Activated CD4-positive, alpha-beta T cell treated with anti-CD3 and anti-CD28 coated beads for 4 hours (primary cell): ENCODE measurements at regions not wholly inside any gene's neighbourhood (a gene's known extent, or its start where the extent isn't known, plus 50 kb on each side); places are given as distances from the start of the nearest gene placed in this dataset.

ENCODE experiments used
- DNase-seq, 2 donors: peaks; one replicate each; pipeline ENCODE4 v3.0.0-alpha.2; 2020

- DNase-seq: no peak
These were observed 310.9 kb downstream of the PSAT1 start for GRCh38 chr9:78607853-78608252.

DNA sequence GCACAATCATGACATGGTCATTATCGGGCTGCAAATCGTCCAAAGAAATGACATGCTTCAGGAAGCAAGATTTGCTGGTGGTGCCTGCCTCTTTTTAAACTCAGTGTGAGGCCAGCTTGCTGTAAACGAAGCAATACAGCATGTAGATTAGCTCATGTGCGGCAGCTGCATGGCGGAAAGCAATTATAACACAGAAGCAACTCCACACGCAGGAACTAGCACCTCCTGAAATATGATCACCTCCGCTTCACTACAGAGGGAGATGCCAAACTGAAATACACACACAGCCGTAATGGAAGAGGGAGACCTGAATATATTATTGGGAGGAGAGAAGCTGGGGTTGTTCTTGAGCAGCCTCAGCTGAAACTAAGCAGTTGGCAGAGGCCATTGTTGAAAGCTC is 312.5 kb downstream of the PSAT1 start:
- no peak for DNase-seq

DNA sequence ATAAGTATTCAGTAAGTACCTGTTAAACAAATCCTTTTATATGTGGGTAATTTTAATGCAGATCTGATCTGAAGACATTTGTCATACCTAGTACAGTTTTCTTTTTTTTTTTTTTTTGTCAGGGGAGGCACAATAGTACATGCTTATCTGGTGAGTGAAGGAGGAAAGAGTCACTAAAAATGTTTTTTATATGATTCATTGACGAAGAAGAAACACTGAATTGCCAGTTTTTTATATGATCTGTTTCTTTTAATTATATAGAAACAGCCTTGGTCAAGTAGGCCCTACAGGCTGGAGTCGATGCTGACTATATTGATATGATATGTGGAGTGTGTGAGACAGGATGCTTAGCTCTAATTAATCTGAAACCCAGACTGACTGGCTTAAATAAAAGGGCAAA is 315.2 kb downstream of the PSAT1 start:
- no peak for DNase-seq

DNA sequence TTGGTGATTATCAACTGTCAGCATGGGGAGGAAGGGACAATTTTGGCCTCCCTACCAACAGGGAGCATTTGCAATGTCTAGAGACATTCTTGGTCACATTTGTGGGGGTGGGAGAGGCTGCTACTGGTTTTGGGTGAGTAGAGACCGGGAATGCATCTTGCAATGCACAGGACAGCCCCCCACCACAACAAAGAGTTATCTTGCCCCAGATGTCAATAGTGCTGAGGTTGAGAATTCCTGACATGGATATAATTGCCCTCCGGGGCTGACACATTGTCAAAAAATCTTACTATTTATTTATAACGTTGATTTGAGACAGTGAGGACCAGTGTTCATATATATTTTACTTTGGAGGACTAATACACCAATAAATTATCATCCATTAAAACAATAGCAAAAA is 316.1 kb downstream of the PSAT1 start:
- DNase-seq: no peak

DNA sequence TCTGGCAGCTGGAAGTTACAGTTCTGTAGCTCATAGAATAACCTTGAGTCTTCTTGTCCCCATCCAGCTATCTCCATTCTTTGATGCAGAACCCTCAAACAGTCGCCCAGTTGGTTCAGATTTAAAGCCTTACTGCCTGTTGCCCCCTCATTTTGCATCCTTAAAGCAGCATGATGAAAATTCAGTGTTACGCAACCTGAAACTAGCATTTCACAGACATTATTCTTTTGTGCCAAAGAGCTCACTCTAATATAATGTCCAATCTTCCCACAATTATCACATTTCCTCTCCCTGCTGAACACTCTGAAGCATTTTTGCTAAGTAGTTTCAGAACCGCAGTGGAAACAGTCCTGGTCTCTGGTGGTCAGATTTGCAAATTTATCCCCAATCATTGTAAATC is 318.0 kb downstream of the PSAT1 start:
- DNase-seq: no peak

- DNase-seq: no peak
These were observed 318.4 kb downstream of the PSAT1 start for GRCh38 chr9:78615372-78615771.

DNA sequence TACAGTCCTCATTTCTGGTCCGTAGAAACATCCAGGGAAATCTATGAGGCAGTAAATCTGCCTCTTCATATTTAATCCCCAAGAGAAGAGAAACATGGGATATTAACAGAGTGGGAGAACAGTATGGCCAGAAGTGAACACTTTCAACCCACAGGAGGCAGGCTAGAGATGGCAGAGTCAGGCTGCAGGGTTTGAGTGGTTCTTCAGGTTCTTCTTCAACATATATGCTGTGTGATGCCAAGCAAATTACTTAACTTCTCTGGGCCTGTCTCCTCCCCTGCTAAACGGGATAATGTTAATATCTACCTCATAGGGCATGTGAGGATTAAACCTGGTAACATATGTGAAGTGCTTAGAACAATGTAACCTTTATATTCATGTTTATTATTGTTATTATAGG is 321.8 kb downstream of the PSAT1 start:
- no peak for DNase-seq

DNA sequence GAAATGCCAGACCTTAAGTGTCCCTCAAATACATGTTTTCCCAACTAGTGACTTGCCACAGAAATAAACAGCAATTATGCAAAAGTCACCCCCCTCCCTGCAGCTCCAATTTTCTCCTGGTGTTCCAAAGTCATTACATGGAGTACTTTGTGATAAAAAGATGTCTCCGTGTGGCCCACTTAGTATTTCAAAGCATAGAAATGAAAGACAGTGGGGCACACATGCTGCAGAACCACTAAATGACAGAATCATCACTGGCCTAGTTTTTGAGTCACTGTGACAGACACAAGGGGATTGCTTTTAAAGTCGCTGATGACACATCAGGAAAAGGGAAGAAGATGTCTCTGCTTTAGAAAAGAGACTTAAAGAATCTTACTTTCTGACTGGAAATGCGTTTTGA is 323.4 kb downstream of the PSAT1 start:
- DNase-seq: no peak

DNA sequence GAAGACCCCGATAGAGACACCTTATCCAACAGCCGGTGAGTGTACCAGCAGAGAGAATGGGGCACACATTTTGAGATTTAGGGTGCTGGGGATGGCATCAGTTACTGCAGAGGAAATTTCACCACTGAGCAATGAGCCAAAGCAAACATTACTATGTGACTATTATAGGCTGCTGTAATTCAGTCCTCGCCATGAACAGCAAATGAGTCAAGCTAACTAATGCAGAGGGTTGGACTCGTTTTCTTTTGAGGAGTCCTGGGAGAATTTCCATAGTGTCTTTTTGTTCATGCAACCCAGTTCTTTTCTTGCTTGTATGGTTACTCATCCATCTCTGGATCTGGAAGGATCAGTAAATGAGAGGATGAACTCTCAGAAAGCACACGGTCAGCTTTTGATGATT is 323.8 kb downstream of the PSAT1 start:
- DNase-seq: no peak

DNA sequence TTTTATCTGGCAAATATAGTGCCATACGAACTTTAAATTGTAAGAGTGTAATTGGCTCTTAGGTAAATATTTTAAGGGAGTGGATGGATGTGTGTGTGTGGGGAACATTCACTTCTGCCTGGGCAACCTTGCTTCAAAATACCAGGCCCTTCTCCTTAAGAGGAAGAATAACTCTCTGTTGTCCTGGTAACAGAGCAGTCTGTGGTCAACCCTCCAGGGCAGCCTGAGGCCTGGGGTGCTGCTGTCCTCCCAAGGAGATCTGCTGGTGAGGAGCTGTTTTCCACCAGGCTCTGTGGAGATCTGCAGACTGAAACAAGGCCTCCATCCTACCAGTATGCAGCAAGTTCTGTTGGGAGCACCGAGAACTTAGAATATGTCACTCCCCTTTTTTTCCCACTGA is 325.2 kb downstream of the PSAT1 start:
- DNase-seq: no peak

DNA sequence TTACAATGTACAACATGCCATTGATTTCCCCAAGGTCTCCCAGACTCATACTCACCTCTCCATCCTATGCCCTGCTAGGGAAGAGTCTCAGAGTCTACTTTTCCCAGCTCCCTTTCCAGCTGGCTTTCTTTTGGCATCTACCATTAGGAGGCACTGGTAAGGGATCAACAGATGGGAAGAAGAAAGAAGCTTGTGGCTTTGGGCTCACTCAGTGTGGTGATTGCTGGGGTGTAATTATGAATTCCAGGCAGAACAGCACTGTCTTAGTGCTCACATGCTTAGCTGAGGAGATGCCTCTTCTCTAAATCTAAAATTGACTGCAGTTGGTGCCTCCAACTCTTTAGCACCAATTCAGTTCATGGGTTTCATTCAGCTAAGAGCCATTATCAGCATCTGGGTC is 330.0 kb downstream of the PSAT1 start:
- no peak for DNase-seq

DNA sequence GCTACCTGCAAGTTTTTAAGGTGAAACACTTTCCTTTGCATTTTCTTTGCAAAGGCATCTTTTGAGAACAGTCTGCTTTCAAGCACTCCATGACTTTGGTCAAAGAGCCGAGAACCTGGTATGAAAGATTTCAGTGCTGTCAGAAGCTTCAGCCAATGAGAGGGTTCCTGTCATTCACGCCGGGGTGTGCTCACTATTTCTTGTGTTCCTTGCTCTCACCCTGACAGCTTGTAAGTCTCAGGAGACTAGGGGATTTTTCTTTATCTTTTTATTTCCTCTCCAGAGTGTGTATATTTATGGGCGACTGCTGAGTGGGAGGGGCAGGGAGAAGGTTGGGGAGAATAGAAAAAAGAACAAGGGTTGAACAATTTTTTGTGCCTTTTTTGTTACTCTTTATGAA is 334.0 kb downstream of the PSAT1 start:
- no peak for DNase-seq

- DNase-seq: no peak
These were observed 343.8 kb downstream of the PSAT1 start for GRCh38 chr9:78640728-78641127.

- DNase-seq: no peak
These were observed 347.4 kb downstream of the PSAT1 start for GRCh38 chr9:78644359-78644758.

DNA sequence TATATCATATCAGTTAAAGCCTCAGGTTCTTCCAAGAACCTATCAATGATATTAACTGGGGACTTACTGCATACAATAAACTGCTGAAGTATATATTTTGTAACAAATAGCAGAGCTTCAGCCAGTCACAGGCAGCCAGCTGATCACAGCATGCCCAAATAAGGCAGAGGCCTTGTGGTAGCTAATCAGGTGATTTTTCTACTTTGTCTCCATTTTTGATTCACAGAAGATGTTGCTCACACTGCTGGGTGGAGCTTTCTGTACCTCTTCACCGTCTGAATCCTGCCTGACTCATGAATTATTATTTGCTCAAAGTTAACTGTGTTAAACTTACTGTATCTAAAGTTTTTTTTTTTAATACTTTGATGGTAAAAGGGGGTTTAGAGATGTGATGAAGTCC is 357.4 kb downstream of the PSAT1 start:
- no peak for DNase-seq

- DNase-seq: no peak
These were observed 366.4 kb downstream of the PSAT1 start for GRCh38 chr9:78663369-78663768.

GRCh38 chr9:78664370-78664769 is 367.4 kb downstream of the PSAT1 start:
- no peak for DNase-seq

DNA sequence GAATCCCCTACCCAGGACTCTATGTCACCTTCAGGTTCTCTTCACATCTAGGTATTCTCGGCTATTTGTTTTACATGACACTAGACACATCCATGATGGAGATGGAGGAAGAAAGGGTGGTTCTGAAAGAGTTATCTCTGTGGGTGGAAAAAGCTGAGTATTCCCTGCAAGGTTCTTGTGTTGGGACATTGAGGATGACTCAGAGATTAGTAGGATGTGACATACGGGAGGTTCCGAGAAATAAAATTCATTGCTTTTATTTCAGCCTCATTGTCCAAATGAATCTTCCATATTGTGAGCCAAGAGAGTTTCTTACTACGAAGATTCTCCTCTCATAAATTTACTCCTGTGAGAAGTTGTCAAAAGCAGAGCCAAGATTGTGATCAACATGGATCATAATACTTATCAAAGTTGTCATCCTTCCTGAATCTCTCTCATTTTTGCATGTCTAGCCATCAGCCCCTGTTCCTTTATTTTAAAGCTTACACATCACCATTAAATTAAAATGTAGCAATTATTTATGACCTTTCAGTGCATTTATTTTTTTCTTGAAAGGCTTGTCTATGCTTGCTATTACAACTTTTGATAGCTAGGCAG is 370.0 kb downstream of the PSAT1 start:
- DNase-seq: no peak

GRCh38 chr9:78668148-78668832 is 371.4 kb downstream of the PSAT1 start:
- no peak for DNase-seq

- no peak for DNase-seq
These were observed 372.7 kb downstream of the PSAT1 start for GRCh38 chr9:78669591-78669990.

DNA sequence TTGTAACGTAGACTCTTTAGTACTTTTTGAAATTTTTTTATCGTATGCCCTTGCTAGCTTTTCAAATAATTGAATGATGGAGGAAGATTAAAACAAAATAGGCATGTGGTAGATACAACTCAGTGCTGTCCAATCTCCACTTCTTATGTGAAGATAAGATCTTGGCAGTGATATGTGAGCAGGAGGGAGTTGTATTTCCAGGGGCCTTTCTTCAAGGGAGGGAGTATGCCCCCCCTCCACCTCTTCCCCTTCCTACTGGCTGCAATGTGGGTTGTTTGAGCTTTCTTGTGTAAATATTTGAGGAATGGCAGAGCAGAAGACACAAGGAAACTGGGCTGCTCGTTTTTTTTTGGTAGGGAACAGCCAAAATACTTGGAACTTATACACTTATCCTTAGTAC is 374.9 kb downstream of the PSAT1 start:
- no peak for DNase-seq

DNA sequence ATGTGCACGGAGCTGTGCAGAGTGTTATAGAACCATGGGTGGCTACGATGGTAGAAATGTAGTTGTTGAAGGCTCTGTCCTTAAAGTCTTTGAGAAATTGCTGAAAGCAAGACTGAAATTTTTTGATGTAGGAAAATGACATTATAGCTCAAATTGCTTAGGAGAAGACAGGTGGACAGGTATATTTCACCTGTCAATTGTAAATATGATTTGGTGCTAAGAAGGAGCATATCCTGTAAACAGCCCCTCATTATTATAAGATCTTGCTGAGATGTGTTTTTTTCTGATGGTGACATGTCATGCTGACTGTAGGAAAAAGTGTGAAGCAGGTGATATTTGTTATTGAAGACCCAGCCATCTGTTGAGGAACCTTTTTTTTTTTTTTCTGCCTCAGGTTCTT is 377.9 kb downstream of the PSAT1 start:
- no peak for DNase-seq

- no peak for DNase-seq
These were observed 379.1 kb downstream of the PSAT1 start for GRCh38 chr9:78676009-78676408.

DNA sequence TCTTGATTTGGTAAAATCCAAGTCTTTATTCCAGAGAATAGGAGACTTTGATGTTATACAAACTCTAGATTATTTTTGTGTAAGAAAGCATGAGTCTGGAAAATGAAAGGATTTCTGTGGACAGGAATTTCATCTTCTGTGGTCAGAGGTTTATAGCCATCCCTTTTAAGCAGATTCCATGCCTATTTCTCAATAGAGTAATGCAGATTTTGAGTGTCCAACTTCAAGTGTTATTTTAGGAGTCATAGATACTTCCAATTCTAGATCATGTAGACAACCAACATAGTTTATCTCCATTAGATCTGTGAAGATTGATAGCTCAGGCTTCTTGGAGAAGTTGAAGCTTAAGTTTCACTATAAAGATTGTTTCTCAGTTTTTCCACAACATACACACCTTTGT is 379.7 kb downstream of the PSAT1 start:
- DNase-seq: no peak

DNA sequence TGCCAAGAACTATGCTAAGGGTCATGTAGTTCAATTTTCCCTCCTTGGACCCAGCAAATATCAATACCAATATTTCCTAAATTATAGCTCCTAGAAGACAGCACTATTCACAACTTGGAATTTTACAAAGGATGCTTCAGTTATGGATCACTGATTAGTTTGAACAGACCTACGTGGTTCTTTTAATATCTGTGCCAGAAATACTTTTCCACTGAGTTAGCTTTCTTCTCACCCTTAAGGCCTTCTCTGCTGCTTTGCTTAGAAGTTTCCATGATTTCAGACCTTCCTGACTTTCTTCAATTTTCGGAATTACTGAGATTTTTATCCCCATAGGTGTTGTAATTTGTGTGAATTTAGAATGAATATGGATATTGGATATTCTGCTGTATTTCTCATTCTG is 380.4 kb downstream of the PSAT1 start:
- no peak for DNase-seq
